AG04450 (cell line): ENCODE measurements at regions not wholly inside any gene's neighbourhood (a gene's known extent, or its start where the extent isn't known, plus 50 kb on each side); places are given as distances from the start of the nearest gene placed in this dataset.

Experiments used
- CTCF ChIA-PET: fragments of 300-600, 350-600 bp; formaldehyde crosslinking; extraction: SDS; loops from one replicate; lab custom pipeline; 2022; ENCODE audit warnings: antibody characterized with exemption, inconsistent platforms; lab: Charles Lee
- POLR2A ChIA-PET: fragments of 350-600 bp; formaldehyde crosslinking; extraction: SDS; loops from one replicate; lab custom pipeline; 2021; ENCODE audit warnings: antibody characterized with exemption, inconsistent platforms; lab: Yijun Ruan, JAX
- DNase-seq: peaks from one replicate; pipeline ENCODE4 v3.0.0-alpha.2; 2011; ENCODE audit warnings: low read depth, low spot score
- H3K27ac ChIP-seq: one replicate; pipeline ENCODE4 v1.5.1; 2012; ENCODE audit warnings: low read depth, low read length, control low read depth
- H3K27me3 ChIP-seq: one replicate; pipeline ENCODE4 v1.6.0; 2012; ENCODE audit warnings: low read length; ENCODE audit not compliant: control insufficient read depth, insufficient read depth
- H3K4me3 ChIP-seq: 2 replicates; pipeline ENCODE4 v1.5.1; 2011; ENCODE audit warnings: mild to moderate bottlenecking, low read depth, low read length, control low read depth
- H3K9me3 ChIP-seq: 2 replicates; pipeline ENCODE4 v1.5.1; 2012; ENCODE audit warnings: low read length; ENCODE audit not compliant: control insufficient read depth, insufficient read depth
- CTCF ChIP-seq: IDR thresholded peaks from 2 replicates; pipeline ENCODE4 v1.5.1; 2011; ENCODE audit warnings: low read depth, low read length, control low read depth, inconsistent platforms

- Histone ChIP-seq H3K9me3 (no peaks in the 10 kb centered on the region), H3K27me3 (no peaks in the 10 kb centered on the region), H3K4me3 (no peak overlapping the region), H3K27ac (no peak overlapping the region)
- POLR2A ChIA-PET: no interaction called here
- CTCF ChIA-PET: no interaction called here
- DNase-seq: no peak
- TF ChIP-seq CTCF: no peak
These were observed 830.1 kb upstream of the MGAT4C start for GRCh38 chr12:87086118-87086891.

GRCh38 chr12:87085286-87085685, 829.1 kb upstream of the MGAT4C start:
- DNase-seq: no peak
- Histone ChIP-seq H3K9me3 (no peaks in the 10 kb centered on the region), H3K27ac (no peak overlapping the region), H3K27me3 (no peaks in the 10 kb centered on the region), H3K4me3 (no peak overlapping the region)
- ChIA-PET POLR2A (no interaction called here), CTCF (interaction anchor here (1.4 kb wide), 1 partner anchor 742 kb away, joined by 3 read pairs; no protein-coding TSS in a partner anchor)
- TF ChIP-seq CTCF: no peak

GRCh38 chr12:87082756-87083155, 826.6 kb upstream of the MGAT4C start:
- POLR2A ChIA-PET: no interaction called here
- Histone ChIP-seq H3K27ac (no peak overlapping the region), H3K9me3 (no peaks in the 10 kb centered on the region), H3K27me3 (no peaks in the 10 kb centered on the region), H3K4me3 (no peak overlapping the region)
- no peak for TF ChIP-seq CTCF
- DNase-seq: no peak
- CTCF ChIA-PET: no interaction called here

GRCh38 chr12:87074781-87075180, 818.6 kb upstream of the MGAT4C start:
- no peak for DNase-seq
- ChIA-PET CTCF (no interaction called here), POLR2A (no interaction called here)

More at GRCh38 chr12:87074781-87075180, 818.6 kb upstream of the MGAT4C start:
- Histone ChIP-seq H3K27me3 (no peaks in the 10 kb centered on the region), H3K4me3 (no peak overlapping the region), H3K9me3 (peaks cover 3% of the 10 kb centered on the region; the same call in 1 of the 2 replicates), H3K27ac (no peak overlapping the region)
- TF ChIP-seq CTCF: no peak
